Activated effector memory CD4-positive, alpha-beta T cell treated with Interleukin-2 at 50 U/mL for 16 hours (primary cell): ENCODE measurements at regions not wholly inside any gene's neighbourhood (a gene's known extent, or its start where the extent isn't known, plus 50 kb on each side); places are given as distances from the start of the nearest gene placed in this dataset.

Experiments
- DNase-seq: peaks from one replicate; pipeline ENCODE4 v3.0.0-alpha.2; 2020

DNA sequence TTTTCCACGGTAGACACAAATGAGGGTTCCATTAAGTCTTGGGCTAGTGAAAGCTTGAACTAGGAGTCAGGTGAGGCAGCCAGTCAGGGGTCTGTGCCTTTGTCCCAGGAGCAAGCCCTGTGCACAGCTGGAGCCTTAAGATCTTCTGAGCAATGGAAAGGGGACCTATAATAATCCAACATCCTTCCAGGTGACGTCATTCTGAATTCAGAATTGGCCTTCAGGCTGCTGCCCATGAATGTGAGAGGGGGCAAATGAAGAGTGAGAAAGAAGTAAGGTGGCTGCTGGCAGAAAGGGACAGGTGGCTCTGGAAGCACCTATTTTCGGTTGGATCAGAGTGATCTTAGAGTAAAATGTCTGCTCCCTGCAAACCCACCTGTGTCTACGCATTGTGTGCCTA is 488.1 kb upstream of the CDH5 start:
- no peak for DNase-seq

- no peak for DNase-seq
These were observed 489.9 kb upstream of the CDH5 start for GRCh38 chr16:65876624-65877023.

- DNase-seq: no peak
These were observed 490.5 kb upstream of the CDH5 start for GRCh38 chr16:65876056-65876408.

DNA sequence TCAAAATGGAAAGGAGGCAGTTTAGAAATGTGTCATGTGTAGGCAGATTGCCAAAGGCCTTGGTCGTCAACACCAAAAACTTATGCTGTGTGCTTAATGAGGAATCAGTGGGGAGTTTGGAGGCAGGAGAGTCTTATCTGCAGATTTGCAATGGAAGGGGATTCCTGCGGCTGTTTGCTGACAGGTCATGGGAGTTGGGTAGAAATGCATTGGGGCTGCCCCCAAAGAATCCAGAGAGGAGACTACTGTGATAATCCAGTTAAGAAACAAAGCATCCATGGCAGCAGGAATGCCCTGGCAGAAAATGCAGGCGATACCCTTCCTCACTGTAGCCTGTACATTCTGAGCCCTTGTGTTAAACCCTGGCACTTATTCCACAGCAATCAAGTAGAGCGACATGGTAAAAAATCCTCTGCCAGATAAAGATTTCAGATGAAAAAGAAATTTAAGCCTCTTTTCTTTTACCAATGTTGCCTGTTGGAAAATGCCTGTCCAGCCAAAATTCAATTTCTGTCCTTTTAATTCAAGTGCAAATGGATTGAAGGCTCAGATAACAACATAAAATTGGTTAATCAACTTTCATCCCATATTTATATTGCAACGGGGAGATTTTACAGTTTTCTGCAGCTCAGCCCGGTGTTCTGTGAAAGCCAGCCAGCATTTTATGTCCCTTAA is 491.0 kb upstream of the CDH5 start:
- DNase-seq: no peak

GRCh38 chr16:65869261-65869660 is 497.2 kb upstream of the CDH5 start:
- DNase-seq: no peak

DNA sequence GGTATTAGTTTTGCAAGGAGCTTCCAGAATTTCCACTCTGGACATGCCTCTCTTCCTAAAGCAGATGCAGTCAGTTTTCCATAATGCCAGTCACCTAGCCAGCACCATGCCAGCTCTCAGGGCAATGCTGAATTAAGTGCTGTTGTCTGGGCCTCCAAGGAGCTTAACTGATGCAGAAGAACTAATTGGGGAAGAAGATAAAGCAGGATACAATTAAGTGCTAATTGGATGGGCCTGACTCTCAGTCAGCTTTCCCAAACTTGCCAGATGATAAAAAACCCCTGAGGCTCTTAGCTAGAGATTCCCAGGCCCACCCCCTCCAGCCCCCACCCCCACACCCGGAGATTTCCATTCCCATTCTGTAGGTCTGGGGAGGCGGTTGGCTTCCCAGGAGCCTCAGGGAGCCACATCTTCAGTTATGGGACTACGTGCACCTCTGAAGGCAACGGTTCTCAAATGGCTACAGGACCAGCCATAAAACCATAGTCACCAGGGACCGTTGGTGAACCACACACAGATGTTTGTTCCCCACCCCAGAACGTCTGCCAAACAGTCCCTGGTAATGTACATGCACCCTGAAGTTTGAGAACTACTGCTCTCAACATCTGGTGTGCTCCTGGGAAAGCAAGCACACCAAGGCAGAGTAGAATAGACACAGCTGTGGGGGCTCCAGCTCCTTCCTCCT is 499.1 kb upstream of the CDH5 start:
- no peak for DNase-seq

- DNase-seq: no peak
These were observed 503.3 kb upstream of the CDH5 start for GRCh38 chr16:65863236-65863635.

DNA sequence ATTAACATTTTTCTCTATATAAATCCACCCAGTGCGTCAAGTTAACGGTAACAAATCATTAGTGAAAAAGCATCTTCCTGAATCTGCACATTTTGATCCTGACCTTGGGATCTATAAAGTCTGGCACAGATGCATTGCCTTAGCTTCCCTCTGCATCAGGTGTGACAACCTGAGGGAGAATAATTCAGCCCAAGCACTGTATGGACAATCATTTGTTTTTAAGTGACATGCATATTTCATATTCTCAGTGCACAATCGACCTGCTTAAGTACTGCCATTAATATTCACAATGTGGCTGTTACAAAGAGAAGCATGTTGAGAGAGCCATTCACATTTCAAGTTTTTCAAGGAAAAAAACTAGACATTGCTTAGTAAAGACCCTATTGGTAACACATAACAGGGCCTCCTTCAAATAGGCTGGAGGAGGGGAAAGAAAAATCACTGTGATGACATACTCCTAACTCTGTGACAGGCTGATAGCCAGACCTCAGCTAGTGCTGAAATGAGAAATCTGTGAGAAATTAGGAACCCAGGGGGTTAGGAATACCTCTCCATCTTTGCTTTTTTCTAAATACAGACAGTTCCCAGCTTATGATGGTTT is 505.3 kb upstream of the CDH5 start:
- no peak for DNase-seq

DNA sequence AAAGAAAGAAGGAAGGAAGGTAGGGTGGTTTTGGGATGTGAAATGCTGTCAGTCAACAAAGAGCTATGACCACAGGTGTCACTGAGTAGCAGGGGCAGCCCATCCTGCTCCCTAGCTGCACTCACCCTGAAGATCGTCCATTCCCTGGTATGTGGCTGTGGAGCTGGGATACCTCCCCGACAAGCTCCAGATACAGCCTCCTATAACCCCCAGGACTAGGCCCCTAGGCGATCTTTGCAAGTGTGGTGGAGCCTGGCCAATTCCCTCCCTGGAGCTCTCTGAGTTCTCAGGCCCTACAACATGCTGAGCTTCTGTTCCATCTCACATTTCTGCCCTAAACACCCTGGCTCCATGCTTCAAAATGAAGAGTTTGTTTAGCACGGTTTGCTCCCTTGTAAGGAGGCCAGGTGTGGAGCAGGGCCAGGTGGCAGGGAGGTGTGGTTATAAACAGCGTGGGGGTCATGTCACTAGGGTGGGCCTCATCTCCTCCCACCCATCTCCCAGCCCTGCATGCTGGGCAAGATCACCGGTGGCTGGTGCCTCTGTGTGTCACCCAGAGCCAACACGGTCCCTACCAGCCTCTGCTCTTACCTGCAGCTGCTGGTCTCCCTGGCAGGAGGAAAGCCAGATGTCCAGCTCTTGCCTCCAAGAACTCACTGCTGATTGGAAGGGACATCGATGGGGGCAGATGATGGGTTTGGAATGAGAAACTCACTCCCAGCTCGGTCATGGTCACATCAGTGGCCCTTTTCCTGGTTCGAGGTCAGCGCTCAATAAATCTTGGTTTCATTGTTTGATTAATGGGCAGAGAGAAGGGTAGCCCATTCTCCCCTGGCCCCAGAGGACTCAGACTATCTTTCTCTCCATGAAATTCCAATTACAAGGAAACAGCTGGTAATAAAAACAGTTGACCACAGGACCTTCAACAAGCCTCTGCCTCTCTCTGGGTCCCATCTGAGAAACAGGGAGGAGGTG is 511.0 kb upstream of the CDH5 start:
- no peak for DNase-seq

DNA sequence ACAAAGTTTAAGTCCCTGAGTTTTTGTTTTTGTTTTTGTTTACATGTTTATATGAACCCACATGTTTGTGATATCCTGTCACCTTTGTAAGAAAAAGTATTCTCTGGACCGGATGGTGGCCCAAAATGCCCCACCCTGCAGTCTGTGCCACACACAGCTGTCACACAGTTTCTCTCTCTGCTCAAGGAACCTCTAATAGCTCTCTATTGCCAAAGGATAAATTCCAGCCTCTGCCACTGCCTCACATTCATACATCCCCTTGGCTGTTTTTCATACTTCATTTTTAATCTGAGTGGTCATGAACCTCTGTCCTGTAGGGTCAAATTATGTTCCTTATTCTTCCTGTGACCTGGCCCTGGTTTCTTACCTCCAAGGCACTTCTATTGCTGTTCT is 520.3 kb upstream of the CDH5 start:
- DNase-seq: no peak

DNA sequence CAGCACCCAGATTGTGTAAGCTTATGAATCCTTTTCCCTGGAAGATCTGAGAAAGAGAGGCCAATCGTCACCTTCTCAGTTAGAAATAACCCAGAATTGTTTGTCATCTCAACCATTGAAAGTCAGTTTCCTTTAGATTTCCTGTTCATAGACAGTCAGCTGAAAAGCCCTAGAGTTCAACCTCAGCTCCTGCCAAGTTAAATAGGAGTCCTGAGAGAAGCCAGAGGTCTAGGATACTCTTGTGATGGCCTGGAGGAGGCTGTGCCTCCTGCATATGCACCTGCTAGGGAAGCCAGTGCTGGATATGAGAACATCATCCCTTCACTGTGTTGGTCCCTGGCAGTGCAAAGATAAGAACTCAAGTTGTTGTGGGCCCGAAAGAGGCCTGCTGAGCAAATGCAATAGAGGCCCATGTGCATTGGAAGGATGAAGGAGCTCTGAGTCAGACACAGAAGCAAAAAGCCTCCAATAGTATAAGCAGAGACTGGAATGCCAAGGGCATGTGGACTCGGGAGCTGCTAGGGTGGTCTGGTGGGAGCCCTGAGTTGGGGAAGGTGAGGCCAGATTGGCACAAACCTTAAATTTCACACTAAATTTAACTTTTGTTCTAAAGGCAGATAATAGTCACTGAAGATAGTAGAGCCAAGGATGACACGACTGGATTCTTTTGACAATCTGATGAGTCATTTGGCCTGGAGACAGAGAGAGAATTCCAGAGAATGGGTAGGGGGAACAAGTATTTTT is 520.9 kb upstream of the CDH5 start:
- no peak for DNase-seq

- DNase-seq: no peak
These were observed 522.5 kb upstream of the CDH5 start for GRCh38 chr16:65843941-65844340.

GRCh38 chr16:65842067-65842466 is 524.4 kb upstream of the CDH5 start:
- no peak for DNase-seq

DNA sequence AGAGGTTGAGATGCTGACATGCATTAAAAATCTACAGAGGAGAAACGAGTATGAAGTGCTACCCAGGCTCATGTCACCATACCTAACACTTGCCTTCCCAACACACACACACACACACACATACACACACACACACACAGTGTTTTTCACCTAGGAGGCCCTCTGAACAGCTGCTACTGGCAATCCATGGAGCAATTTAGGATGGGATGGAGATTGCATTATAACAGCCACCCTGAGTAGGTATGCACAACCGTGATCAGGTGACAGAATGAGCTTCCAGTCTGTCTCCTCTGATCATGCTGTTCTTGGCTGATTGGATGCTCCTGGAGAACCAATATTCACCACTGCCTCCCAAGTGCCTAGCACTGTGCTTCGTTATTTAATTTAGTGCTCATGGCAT is 528.5 kb upstream of the CDH5 start:
- DNase-seq: no peak

GRCh38 chr16:65837464-65837863 is 529.0 kb upstream of the CDH5 start:
- DNase-seq: no peak

- DNase-seq: no peak
These were observed 531.8 kb upstream of the CDH5 start for GRCh38 chr16:65834688-65835087.

DNA sequence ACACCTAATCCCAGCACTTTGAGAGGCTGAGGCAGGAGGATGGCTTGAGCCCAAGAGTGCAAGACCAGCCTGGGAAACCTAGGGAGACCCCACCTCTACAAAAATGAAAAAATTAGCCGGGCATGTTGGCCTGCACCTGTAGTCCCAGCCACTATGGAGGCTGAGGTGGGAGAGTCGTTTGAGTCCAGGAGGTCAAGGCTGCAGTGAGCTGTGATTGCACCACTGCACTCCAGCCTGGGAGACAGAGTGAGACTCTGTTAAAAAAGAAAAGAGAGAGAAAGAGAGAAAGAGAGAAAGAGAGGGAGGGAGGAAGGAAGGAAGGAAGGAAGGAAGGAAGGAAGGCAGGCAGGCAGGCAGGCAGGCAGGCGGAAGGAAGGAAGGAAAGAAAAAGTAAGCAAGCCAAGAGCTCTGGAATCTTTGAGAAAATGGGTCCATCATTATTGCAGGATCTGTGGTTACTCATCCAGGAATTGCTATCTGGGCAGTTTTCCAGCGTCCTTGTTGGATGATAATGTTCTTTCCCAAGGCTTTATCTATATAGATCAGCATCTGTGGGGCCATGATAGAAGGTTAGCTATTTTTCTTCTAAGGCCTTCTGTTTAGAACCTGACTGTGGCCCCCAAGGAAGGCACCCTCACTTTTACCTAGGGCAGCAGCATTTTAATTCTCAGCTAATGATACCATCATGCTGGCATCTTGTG is 533.2 kb upstream of the CDH5 start:
- no peak for DNase-seq

GRCh38 chr16:65832679-65833078 is 533.8 kb upstream of the CDH5 start:
- DNase-seq: no peak

DNA sequence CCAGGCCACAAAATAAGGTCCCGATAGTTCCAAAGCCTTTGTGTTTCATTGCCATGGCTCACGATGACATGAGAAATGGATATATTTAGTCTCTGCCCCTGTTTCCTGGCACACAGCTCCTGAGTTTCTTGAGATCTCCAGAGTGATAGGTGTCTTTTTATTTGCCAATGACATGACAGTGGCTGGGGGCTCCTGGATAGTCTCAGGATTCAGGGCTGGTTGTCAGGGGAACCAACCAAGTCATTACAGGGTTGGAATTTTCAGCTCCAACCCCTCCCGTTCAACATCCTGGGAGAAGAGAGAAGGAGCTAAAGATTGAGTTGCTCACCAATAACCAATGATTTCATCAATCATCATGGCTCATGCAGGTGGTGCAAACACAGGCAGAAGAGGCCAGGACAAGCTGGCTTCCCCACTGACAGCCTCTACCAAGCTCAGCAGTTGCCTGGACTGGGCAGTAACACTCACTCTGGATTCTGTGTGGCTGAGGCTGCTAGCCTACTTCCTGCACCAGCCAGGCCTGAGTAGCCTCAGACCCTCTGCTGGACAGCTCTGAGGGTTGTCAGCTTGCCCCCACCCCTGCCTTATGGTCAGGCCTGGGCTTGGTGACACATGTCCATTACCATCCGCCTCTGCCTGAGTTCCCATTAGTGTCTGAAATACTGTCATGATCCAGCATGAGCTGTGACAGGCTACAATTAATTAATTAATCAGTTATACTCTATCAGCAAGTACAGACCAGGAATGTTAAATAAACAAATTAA is 534.4 kb upstream of the CDH5 start:
- no peak for DNase-seq

DNA sequence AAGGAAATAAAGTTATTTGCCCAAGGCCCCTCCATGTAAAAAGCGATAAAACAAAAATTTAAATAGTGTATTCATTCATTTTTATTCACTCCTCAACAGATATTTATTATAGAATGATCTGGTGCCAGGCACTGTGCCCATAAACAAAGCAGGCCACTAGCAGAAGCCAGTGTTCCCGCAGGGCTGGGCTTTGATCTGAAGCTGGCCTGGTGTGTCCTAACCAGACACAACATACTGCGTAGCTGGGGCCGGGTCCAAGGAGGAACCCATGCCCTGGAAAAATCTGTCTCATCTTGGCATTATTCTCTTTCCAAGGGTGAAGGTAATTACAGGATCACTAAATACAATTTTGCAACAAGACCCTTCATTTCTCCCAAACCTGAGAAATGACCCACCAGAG is 537.4 kb upstream of the CDH5 start:
- DNase-seq: no peak

- no peak for DNase-seq
These were observed 538.2 kb upstream of the CDH5 start for GRCh38 chr16:65828296-65828695.
